HG02759 (cell line): ENCODE measurements at regions not wholly inside any gene's neighbourhood (a gene's known extent, or its start where the extent isn't known, plus 50 kb on each side); places are given as distances from the start of the nearest gene placed in this dataset.

Source experiments
- ATAC-seq: cut with Tn5 transposase; IDR thresholded peaks from one replicate; pipeline ENCODE4 v1.9.1; 2021; ENCODE audit warnings: mild to moderate bottlenecking, moderate library complexity; ENCODE audit not compliant: unreplicated experiment

DNA sequence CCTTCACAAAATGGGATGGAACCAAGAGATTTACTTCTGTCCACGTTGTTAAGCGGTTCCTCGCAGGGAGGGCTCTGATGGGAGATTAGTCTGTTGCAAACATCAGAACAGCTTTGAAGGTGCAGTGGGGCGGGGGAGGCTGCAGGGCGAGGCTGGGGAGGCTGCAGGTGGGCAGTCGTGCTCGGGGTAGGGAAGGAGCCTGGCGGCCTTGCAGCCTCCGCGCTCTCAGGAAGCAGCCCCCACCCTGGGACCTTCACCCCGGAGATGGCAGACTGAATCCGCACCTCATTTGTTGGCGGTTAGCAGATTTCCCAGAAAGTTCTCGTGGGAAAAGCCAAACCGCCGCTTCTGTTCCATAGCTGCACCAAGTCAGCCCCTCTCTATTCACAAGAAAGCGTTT, 237.3 kb downstream of the BRD1 start:
- no peak for ATAC-seq

DNA sequence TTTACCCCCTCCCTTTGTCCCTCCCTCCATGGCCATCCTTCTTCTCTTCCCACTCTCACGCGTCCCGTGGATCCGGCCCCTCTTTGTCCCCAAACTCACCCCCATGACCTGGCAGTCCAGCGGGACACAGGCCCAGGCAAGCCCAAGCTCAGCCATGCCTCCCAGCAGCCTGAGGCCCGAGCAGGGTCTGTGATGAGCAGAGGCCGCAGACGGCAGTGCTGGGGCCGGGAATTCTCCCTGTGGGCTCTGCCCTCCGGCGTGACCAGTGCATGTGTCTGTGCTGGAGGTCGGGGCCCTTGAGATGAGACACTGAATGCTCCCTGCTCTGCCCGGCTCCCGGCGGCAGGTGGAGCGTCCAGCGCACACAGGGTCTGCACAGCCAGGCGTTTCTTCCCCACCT, 237.9 kb downstream of the BRD1 start:
- no peak for ATAC-seq

DNA sequence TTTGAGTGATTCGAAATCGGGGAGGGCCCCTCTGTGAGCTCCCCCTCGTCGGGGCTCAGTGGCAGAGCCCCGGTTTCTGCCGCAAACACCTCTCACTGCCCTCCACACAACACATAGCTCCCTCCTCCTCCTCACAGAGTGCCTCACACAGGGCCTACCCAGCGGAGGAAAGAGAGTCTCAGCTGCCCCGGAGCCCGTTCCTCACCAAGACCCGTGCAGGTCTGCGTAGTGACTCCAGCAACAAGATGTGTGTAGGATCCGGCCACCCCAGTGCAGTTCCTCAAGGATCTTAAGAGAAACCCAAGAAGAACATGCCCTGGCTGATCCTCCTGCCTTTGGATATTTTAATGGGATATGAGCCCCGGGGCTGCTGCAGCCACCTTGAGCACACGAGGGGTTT, 238.4 kb downstream of the BRD1 start:
- ATAC-seq: no peak

DNA sequence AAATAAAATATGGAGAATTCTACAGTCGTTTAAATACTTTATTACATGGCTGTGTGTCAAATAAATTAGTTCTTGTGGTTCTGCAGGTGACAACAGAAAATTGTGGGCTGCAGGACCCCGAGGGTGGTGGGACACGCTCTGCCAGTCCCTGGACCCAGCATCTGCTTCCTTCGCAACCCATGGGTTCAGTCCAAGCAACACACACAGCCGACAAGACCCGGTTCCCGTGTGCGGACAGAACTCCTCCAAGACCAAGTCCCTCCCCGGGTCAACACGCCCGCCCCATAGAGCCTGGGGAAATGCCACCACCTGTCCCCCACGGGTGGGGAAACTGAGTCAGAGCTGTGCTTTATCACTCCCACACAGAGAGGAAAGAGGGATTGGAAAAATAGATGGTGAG, 238.9 kb downstream of the BRD1 start:
- no peak for ATAC-seq

DNA sequence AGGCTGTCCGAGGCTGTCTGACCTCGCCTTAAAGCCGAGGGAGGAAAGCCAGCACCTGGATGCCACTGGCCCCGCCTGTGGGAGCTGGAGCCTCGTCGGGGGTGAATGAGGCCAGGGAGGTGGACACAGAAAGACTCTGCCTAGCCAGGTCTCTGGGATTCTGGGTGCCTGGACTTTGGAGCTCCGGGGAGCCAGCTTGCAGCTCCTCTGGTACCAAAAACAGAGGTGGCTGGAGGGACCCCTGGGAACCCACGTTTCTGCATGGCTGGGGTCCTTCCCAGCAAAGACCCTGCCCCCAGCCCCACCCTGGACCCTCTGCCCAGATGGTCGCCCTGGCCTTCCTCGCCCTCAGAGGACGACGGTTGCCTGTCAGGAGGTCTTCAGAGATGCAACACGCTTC, 239.7 kb downstream of the BRD1 start:
- no peak for ATAC-seq

DNA sequence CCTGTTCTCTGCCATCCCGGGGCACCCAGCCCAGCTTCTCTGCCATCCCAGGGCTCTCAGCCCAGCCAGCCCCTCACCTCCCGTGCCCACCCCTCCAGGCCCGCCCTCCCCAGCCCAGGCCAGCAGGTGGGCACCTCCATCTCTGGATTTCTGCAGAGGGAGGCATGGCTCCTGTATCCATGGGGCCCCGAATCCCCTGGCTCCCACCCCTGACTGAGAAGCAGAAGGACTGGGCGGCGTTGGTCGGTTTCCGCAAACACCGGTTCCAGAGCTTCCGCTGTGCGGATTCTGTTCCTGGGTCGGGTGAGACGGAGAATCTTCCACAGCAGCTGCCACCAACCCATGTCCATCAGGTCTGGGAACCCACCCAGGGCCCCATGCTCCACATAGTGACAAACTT, 240.3 kb downstream of the BRD1 start:
- ATAC-seq: no peak

DNA sequence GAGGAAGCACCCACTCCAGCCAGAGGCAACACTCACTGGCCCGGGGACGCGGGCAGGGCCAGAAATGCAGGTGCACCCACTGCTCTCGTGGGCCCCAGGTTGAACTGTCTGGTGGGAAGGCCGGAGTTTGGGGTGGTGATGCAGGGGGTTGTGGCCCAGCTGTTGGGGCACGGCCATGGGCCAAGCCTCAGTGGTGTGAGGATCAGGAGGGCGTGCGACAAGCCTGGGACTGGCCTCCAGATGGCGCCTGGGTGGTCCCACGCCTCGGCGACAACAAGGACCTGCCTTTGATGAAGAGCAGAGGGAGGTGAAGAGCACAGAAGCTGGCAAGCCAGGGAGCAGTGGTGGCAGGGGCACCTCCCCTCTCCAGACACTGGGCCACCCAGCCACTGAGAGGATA, 240.8 kb downstream of the BRD1 start:
- ATAC-seq: no peak

DNA sequence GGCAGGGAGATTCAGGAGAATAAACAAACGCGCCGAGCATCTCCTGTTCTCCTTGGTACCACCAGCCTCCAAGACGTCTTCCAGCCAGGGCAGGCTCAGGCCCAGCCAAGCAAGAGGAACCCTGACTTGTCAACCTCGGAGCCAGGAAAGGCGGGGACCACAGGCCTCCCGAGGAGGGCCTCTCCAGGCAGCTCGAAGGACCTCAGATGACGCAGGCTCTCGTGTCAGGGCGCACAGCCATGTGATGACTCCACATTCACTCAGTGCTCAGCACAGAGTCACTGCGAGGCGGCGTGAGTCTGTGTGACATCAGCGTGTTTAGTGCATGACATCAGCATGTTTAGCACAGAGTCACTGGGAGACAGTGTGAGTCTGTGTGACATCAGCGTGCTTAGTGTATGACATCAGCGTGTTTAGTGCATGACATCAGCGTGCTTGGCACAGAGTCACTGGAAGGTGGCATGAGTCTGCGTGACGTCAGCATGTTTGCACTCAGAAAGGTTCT, 241.4 kb downstream of the BRD1 start:
- ATAC-seq: no peak

DNA sequence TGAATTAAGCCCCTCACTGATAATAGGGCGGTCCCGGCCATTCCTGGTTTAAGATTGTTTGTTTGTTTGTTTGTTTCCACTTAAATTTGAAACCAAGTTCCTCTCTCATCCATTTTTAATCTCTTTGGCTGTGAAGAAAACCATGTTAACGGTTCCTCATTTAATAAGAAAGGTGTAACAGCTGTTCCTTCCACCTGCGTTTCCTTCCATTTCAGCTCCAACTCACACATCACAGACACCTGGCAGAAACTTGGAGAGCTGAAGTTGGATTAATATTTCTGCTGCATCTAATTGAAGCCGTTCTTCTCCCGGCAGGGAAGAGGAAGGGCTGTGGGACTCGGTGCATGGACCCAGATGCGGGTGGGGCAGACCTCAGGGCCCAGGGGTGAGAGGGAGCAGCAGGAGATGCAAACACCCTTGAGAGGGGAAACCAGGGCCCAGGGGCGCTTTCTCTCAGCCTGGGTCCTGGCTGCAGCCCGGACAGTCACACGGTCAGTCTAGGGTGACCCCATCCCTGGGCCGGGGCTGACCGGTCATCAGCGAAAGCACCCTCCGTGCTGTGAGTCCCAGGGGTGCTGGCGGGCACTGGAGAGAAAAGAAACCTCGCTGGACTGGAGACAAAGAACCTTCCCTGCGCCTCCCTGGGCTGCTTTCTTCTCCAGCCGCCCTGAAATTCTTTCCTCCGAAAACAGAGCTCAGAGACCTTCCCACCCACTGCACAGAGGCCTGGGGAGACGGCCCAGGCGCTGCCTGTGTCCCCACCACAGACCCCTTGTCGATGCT, 242.0 kb downstream of the BRD1 start:
- no peak for ATAC-seq

DNA sequence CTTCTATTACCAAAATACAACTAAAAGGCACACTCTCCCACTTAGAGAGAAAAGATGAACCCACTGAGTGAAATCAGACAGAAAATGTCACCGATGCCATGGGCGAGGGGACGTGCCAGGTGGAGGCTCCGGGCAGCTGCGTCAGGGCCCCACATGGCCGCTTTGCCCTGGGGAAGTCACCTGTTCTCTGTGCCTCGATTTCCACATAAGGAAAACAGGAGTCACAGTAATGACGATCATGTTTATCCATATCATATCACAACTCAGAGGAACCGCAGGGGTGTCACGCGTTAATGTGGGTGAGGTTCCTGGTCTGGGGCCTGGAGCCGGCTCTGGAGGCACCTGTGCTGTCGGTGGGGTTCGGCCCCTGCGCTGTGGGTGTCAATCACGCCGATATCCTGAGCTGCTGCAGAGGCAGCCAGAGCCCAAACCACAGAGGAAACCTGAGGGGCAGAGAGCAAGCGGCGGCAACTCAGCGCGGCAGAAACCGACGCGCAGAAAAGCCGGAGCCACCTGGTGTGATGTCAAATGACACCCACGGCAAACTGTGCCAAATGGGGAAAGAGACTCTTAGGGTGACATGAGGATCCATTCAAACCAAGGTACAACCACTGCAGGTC, 243.7 kb downstream of the BRD1 start:
- no peak for ATAC-seq

DNA sequence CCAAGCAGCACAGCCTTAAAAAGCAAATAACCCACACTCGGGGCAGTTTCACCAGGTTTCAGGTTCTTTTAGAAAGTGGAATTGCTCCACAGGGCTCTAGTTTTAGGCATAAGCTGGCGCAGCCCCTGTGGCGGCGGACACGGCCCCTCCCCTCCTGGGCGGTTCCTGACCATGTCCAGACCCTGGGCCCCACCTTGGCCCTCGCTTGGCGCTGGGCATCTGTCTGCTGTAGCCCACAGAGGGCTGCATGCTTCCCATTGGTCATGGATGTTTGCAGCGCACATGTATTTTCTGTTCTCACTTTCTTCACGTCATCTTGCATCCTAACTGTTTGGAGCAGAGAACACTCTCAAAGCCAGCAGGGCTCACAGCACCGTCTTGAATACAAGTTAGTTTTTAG, 244.3 kb downstream of the BRD1 start:
- no peak for ATAC-seq

DNA sequence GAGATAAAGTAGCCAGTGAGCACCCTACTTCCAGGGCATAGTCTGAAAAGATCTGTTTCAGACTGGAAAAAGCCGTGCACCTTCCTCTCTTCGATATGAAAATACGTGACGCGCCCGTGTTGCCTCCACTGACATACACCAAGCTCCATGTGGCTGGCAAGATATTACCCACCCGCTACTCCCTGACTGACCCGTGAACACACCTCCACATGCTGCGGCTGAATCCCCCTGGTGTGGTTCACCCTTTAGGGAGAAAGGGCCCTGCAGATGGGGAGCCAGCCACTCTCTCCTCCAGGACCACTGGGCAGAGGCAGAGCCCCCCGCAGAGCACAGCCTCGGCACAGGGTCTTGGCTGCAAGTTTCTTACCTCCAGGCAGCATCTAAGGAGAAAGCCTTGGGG, 245.0 kb downstream of the BRD1 start:
- no peak for ATAC-seq

DNA sequence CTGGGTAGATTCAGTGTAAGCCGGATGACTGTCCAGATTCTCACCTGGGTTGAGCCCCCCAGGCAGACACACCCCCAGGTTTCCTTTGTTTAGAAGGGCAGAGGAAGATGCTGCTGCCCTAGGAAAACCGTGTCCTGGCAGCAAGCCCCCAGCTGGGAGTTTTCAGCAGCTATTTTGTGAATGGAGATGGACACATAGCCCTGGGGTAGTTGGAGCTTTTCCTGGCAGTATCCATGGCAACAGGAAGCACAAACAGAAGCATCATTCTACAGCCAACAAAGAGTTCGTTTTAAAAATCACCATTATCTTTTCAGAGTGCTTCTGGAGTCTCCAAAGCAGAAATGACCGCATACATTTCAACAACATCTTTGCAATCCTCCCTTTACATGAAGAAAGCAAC, 245.5 kb downstream of the BRD1 start:
- ATAC-seq: no peak

DNA sequence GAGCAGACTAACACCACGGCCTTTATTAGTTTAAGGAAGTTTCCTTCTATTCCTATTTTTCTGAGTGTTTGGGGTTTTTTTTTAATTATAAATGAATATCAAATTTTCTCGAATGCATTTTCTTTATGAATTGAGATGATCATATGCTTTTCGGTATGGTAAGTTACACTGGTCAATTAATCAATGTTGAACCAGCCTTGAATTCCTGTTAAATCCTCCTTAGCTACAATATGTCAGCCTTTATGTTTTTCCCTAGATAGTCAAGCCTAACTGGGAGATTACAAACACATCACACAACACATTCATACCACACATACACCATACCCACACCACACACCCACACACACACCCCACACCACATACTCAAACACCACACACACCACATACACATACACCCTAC, 247.6 kb downstream of the BRD1 start:
- no peak for ATAC-seq

DNA sequence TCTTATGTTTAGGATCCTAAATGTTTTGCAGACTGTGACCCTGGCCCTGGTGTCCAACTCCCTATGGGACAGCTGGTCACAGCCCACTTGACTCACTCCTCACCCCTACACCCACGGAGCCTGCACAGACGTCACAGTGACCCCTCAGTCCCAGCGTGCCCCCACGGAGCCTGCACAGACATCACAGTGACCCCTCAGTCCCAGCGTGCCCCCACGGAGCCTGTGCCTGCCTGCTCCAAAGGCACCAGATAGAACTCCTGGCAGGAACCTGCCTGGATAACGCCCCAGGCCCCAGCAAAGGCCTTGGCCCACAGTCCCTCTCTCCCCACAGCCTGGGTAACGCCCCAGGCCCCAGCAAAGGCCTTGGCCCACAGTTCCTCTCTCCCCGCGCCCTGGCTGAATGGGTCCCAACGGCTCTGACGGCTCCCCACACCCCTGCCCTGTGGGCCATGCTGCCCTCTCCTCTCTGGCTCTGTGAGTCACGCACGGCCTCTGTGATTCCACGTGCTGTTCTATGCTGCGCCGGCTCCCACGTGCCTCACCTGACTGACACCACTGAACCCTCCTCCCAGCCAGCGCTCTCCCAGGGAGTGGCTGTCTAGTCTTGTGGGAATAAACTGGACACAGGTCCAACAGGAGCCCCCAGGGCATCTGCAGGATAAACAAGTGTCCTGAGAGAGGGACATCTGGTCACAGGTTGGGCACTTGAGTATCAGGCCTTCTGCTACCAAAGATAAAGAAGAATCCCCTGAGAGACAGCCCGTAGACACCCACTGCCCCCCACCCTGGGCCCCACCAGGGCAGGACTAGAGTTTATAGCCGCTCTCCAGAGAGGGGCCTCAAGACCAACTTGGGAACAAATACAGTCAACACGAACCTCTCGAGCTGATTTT, 250.3 kb downstream of the BRD1 start:
- no peak for ATAC-seq

DNA sequence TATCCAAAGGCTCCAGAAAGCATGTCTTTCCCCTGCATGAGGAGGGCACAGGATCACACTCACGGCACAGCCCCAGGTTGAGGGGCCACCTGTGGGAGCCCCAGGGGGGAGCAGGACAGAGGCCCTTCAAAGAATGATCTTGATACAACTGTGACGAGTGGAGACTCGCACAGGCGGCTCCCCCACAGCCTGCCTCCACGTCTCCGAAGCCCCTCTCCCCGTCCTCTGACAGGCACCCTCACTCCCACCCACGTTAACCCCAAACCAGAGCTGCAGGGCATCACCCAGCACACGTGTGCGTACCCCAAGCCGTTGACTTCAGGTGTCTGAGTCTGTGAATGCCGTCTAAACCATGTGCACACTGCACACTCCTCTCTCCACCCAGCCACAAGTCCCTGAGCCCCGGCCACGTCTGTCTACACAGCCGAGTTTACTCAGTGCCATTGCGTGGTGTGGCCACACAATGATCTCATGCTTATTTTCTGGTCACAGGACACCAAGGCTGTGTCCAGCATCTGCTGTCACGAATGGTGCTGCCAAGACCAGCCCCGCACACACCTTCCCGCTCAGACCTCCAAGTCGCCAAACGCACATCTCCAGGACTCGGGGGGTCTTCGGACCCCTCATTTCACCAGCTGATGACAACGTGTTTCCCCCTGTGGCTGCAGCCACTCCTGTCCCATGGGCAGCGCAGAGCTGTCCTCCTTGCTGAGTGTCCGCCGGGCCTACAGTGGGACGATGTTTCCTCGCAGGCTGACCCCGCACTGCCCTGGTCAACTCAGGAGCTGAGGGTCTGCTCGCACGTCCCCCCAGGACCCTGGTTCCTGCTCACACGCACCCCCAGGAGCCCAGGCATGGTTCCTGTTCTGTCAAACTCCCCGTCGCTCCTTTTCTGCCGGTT, 251.2 kb downstream of the BRD1 start:
- no peak for ATAC-seq

DNA sequence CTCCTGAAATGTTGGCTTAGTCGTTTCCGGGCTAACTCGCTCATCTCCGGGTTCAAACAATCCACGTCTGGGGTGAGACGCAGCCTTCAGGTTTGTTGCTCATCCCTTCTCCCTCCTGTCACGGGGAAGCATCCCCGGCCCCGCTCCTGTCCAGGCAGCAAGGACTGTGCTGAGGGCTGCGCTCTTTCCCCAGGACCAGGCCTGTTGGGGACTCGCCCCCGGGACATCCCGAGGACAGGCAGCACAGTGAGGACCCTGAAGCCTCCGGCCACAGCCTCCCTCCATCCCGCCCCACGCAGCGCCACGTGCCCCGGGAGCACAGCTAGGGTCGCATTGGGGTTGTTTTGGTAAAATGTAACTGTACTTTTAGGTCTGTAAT, 252.0 kb downstream of the BRD1 start:
- no peak for ATAC-seq

DNA sequence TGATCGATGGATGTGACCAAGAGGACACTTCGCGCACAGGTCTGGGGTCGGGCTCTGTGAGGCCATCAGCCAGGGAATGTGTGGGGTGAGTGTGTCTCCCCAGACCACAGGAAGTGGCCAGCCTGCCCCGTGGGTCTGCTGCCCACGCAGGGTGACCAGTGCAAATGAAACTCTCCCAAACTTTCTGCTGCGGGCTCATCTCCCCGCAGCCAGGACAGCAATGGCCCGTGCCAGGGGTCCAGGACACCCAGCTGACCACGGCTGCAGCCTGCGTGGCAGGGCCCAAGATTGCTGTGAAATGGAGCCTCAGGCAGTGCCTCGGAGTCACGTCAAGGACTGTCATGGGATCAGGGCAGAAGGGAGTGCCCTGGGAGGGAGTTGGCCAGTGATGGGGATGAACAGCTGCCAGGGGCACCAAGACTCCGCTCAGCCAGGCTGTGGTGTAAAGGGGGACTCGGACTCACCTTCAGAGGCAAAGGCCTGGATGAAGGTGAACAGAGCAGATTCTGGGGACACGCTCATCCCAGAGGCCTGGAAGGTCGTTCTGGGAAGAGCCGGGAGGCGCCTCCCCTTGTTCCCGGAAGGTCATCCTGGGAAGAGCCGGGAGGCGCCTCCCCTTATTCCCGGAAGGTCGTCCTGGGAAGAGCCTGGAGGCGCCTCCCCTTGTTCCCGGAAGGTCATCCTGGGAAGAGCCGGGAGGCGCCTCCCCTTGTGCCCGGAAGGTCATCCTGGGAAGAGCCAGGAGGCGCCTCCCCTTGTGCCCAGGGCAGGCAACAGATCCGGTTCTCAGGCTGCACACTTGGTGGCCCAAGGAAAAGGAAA, 252.6 kb downstream of the BRD1 start:
- ATAC-seq: no peak

DNA sequence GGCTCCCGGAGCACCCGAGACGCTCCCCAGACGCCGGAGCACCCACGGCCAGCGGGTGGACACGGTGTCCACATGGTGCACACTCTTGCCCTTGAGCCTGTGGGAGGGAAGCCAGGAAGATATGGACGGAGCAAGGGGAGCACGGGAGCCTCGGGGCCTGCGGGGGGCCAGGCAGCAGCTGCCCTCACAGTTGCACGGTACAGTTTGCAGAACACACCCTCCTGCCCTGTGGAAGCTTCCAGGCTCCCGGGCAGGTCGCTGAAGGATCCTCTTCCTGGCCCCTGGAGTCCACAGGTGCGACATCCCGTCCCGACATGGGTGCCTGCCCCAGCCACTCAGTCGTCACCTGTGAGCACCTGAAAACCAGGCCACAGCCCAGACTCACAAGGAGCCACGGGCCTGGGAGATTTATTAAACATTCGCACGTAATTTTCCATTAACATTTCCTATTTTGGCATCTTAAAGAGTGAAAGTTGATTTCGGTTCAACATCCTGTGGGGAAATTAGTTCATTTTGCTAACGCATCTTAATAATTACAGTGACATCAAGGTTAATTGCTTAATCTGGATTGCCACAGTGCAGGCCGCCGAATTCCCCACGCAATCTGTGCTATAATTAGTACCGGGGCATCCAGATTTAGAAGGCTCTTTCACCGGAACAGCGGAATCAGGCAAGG, 253.3 kb downstream of the BRD1 start:
- no peak for ATAC-seq
